ENCODE measurements at regions not wholly inside any gene's neighbourhood (a gene's known extent, or its start where the extent isn't known, plus 50 kb on each side); places are given as distances from the start of the nearest gene placed in this dataset.

DNA sequence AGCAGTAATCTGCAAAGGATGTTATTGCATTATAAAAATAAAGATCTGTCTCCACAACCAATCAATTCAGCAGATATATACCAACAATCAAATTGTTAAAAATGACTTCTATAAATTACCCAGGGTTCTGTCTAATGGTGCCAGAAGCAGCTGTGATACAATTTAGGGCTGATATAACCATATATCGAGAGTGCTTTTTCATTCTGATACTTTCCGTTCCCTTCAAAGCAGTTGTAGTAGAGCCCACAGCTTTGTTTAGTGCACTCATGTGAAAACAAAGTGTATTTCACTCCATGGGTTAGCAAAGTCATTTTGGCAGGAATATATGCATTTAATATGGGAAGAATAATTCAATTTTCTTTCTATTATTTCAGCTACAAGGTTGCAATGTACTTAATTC is 83.1 kb upstream of the CHCHD3 start:
- TF ChIP-seq ZNF57 (CRISPR knock-in tag; IDR thresholded peaks at IDR 0.05): no peak
- TF ChIP-seq ZFP30 (CRISPR knock-in tag; IDR thresholded peaks at IDR 0.05; ENCODE audit: borderline replicate concordance): no peak
- TF ChIP-seq ZC3H11A (IDR thresholded peaks at IDR 0.05; ENCODE audit: low read depth, low read length): no peak
- no peak for TF ChIP-seq TCF7L2 (IDR thresholded peaks at IDR 0.05; ENCODE audit: low read depth, low read length)
- TF ChIP-seq, protein P1, sequence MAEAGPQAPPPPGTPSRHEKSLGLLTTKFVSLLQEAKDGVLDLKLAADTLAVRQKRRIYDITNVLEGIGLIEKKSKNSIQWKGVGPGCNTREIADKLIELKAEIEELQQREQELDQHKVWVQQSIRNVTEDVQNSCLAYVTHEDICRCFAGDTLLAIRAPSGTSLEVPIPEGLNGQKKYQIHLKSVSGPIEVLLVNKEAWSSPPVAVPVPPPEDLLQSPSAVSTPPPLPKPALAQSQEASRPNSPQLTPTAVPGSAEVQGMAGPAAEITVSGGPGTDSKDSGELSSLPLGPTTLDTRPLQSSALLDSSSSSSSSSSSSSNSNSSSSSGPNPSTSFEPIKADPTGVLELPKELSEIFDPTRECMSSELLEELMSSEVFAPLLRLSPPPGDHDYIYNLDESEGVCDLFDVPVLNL (CRISPR knock-in tag; IDR thresholded peaks at IDR 0.05; ENCODE audit: low read depth): no peak
- no peak for TF ChIP-seq GATAD2A (IDR thresholded peaks at IDR 0.05)
- no peak for TF ChIP-seq MTA1 (IDR thresholded peaks at IDR 0.05; ENCODE audit: borderline replicate concordance)
- no peak for TF ChIP-seq ZNF431 (CRISPR knock-in tag; IDR thresholded peaks at IDR 0.05)
- TF ChIP-seq MEF2A (IDR thresholded peaks at IDR 0.05; ENCODE audit: control insufficient read depth, low read depth, low read length): no peak
- TF ChIP-seq RB1 (IDR thresholded peaks at IDR 0.05; ENCODE audit: low read depth): no peak
- no peak for TF ChIP-seq ZNF232 (CRISPR knock-in tag; IDR thresholded peaks at IDR 0.05)
- TF ChIP-seq EHMT2 (IDR thresholded peaks at IDR 0.05): no peak
- TF ChIP-seq ELF1 (tag; IDR thresholded peaks at IDR 0.05): no peak
- TF ChIP-seq MAFK (IDR thresholded peaks at IDR 0.05; ENCODE audit: low read length): no peak
- TF ChIP-seq ZNF274 (IDR thresholded peaks at IDR 0.05; ENCODE audit: borderline replicate concordance, low read depth, low read length): no peak
- no peak for TF ChIP-seq KLF16 (IDR thresholded peaks at IDR 0.05)
- TF ChIP-seq, protein P2, sequence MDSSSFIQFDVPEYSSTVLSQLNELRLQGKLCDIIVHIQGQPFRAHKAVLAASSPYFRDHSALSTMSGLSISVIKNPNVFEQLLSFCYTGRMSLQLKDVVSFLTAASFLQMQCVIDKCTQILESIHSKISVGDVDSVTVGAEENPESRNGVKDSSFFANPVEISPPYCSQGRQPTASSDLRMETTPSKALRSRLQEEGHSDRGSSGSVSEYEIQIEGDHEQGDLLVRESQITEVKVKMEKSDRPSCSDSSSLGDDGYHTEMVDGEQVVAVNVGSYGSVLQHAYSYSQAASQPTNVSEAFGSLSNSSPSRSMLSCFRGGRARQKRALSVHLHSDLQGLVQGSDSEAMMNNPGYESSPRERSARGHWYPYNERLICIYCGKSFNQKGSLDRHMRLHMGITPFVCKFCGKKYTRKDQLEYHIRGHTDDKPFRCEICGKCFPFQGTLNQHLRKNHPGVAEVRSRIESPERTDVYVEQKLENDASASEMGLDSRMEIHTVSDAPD (CRISPR knock-in tag; IDR thresholded peaks at IDR 0.05): no peak
- no peak overlapping the region for H3K9ac ChIP-seq (ENCODE audit: insufficient read depth in 1 of 2, low read depth in 2 of 2, low read length in 2 of 2)
- FAIRE-seq (no peak), ATAC-seq (no peak), DNase-seq (ENCODE audit: extremely low read depth in 1 of 4, low spot score in 3 of 4) (no peak)
- H3K9me3 ChIP-seq (replicated peaks; ENCODE audit: control insufficient read depth, insufficient read depth, low read depth, low read length): no peaks in the 10 kb centered on the region
- H3K4me1 ChIP-seq (replicated peaks in 1 of 2; ENCODE audit: control insufficient read depth in 2 of 2, insufficient read depth in 2 of 2, low read length in 2 of 2): peaks cover 0 to 6% of the 10 kb centered on the region in 2 experiments; a peak in 3 of 5 replicates
- H3K36me3 ChIP-seq (ENCODE audit: control insufficient read depth, insufficient read depth, low read length): no peaks in the 10 kb centered on the region
- in situ Hi-C loops (cut with MboI): no loop called here
- 4% methylated on average over 2 of the region's 2 CpGs for WGBS (ENCODE audit: insufficient coverage, low coverage, missing lambda C conversion rate)
- H3K27me3 ChIP-seq (ENCODE audit: control insufficient read depth in 2 of 2, insufficient read depth in 2 of 2, low read length in 2 of 2): peaks cover 21 to 32% of the 10 kb centered on the region in 2 experiments
- no peaks in the 10 kb centered on the region for H3K9me1 ChIP-seq (ENCODE audit: control insufficient read depth, insufficient read depth, low read length)
- CTCF ChIA-PET (ENCODE audit: low intra/inter-chr PET ratio): no interaction called here
- H2AFZ ChIP-seq (ENCODE audit: low read depth, low read length): no peak overlapping the region
- BruUV-seq (replicated peaks): no TSS peak
- no peaks in the 10 kb centered on the region for H4K20me1 ChIP-seq (replicated peaks; ENCODE audit: control insufficient read depth, insufficient read depth, low read length)
- POLR2A ChIA-PET: interaction anchor here (0.7 kb wide), 1 partner anchor 10 kb away, joined by 4 read pairs; no protein-coding TSS in a partner anchor
- no peaks in the 10 kb centered on the region for H3K79me2 ChIP-seq (ENCODE audit: control insufficient read depth, insufficient read depth, low read length)
- H3K27ac ChIP-seq (ENCODE audit: extremely low read depth, low read depth, low read length): no peak overlapping the region
- H3K4me3 ChIP-seq: no peak overlapping the region
- intact Hi-C loops (cut with micrococcal nuclease): no loop called here
- H3K4me2 ChIP-seq (ENCODE audit: insufficient read depth, low read length): no peak overlapping the region
